Suprapubic skin (tissue), 4 donors: ENCODE measurements at regions not wholly inside any gene's neighbourhood (a gene's known extent, or its start where the extent isn't known, plus 50 kb on each side); places are given as distances from the start of the nearest gene placed in this dataset.

Source experiments
- CTCF ChIP-seq, 2 donors: fragments of 200-600 bp in 1 of 2; fragments of 450-650 bp in 1 of 2; sonication (generic) in 1 of 2; IDR thresholded peaks; one replicate each; pipeline ENCODE4 v1.5.1; 2016 to 2019; ENCODE audit warnings: antibody characterized with exemption in 2 of 2, mild to moderate bottlenecking in 1 of 2, moderate library complexity in 1 of 2
- EP300 ChIP-seq: sonication (generic); formaldehyde crosslinking; IDR thresholded peaks from one replicate; pipeline ENCODE4 v1.6.1; 2017; ENCODE audit warnings: antibody characterized with exemption
- POLR2A ChIP-seq, 2 donors: fragments of 450-650 bp; IDR thresholded peaks; one replicate each; pipeline ENCODE4 v1.6.1; 2017; ENCODE audit warnings: antibody characterized with exemption in 2 of 2, mild to moderate bottlenecking in 2 of 2, moderate library complexity in 2 of 2
- POLR2AphosphoS5 ChIP-seq, 3 donors: sonication (generic); formaldehyde crosslinking; IDR thresholded peaks; one replicate each; pipeline ENCODE4 v1.6.1; 2017; ENCODE audit warnings: antibody characterized with exemption in 3 of 3

- TF ChIP-seq CTCF (IDR thresholded peaks at IDR 0.05) (no peak), POLR2A (IDR thresholded peaks at IDR 0.05) (no peak), POLR2AphosphoS5 (IDR thresholded peaks at IDR 0.05) (no peak), EP300 (no peak)
Measured at GRCh38 chr12:66775871-66776270, 97.0 kb upstream of the GRIP1 start.
